ENCODE measurements at regions not wholly inside any gene's neighbourhood (a gene's known extent, or its start where the extent isn't known, plus 50 kb on each side); places are given as distances from the start of the nearest gene placed in this dataset.

- no peak for ATAC-seq (ENCODE audit: low FRiP score)
- DNase-seq (ENCODE audit: low spot score): no peak
- TF ChIP-seq CTCF (IDR thresholded peaks at IDR 0.05): no peak
Measured at GRCh38 chr2:51258301-51258700, 226.4 kb upstream of the NRXN1 start.

- no peak for DNase-seq (ENCODE audit: low spot score)
- no peak for TF ChIP-seq CTCF (IDR thresholded peaks at IDR 0.05)
- ATAC-seq (ENCODE audit: low FRiP score): no peak
Measured at GRCh38 chr2:51256736-51257135, 224.8 kb upstream of the NRXN1 start.

GRCh38 chr2:51251356-51251755 lies 219.4 kb upstream of the NRXN1 start:
- DNase-seq (ENCODE audit: low spot score) (no peak), ATAC-seq (ENCODE audit: low FRiP score) (no peak)
- TF ChIP-seq CTCF (IDR thresholded peaks at IDR 0.05): no peak

- ATAC-seq (ENCODE audit: low FRiP score) (no peak), DNase-seq (ENCODE audit: low spot score) (no peak)
- no peak for TF ChIP-seq CTCF (IDR thresholded peaks at IDR 0.05)
Measured at GRCh38 chr2:51247252-51247805, 215.4 kb upstream of the NRXN1 start.

- DNase-seq (ENCODE audit: low spot score) (no peak), ATAC-seq (ENCODE audit: low FRiP score) (no peak)
- TF ChIP-seq CTCF (IDR thresholded peaks at IDR 0.05): no peak
Measured at GRCh38 chr2:51243892-51244535, 212.1 kb upstream of the NRXN1 start.

- DNase-seq (ENCODE audit: low spot score) (no peak), ATAC-seq (ENCODE audit: low FRiP score) (no peak)
- TF ChIP-seq CTCF (IDR thresholded peaks at IDR 0.05): no peak
Measured at GRCh38 chr2:51237626-51238271, 205.8 kb upstream of the NRXN1 start.

- TF ChIP-seq CTCF (IDR thresholded peaks at IDR 0.05): no peak
- DNase-seq (ENCODE audit: low spot score) (no peak), ATAC-seq (ENCODE audit: low FRiP score) (no peak)
Measured at GRCh38 chr2:51232027-51232426, 200.1 kb upstream of the NRXN1 start.

Data from omental fat pad (tissue), 3 donors.